H1 (cell line): ENCODE measurements at regions not wholly inside any gene's neighbourhood (a gene's known extent, or its start where the extent isn't known, plus 50 kb on each side); places are given as distances from the start of the nearest gene placed in this dataset.

ENCODE experiments used
- CTBP2 ChIP-seq: IDR thresholded peaks from 2 replicates; pipeline ENCODE4 v1.7.0; 2011; ENCODE audit warnings: borderline replicate concordance, mild to moderate bottlenecking, moderate library complexity, mixed read lengths, low read length; ENCODE audit not compliant: insufficient read depth, insufficient read length
- MAX ChIP-seq: IDR thresholded peaks from 2 replicates; pipeline ENCODE4 v1.6.1; 2012; ENCODE audit warnings: inconsistent platforms
- NANOG ChIP-seq: IDR thresholded peaks from 2 replicates; pipeline ENCODE4 v1.6.1; 2011; ENCODE audit warnings: low read length, low read depth, mild to moderate bottlenecking, inconsistent platforms; ENCODE audit not compliant: insufficient read depth, poor library complexity, severe bottlenecking
- TEAD4 ChIP-seq: IDR thresholded peaks from 2 replicates; pipeline ENCODE4 v1.6.1; 2012; ENCODE audit warnings: low read depth, low read length, inconsistent platforms, mixed read lengths

- TF ChIP-seq NANOG (no peak), MAX (no peak), TEAD4 (no peak), CTBP2 (no peak)
Observed at GRCh38 chr10:6802759-6803426, 222.8 kb upstream of the PRKCQ start (continued).
